Spleen (tissue), 7 donors: ENCODE measurements at regions not wholly inside any gene's neighbourhood (a gene's known extent, or its start where the extent isn't known, plus 50 kb on each side); places are given as distances from the start of the nearest gene placed in this dataset.

Source experiments
- CTCF ChIP-seq, 11 experiments: fragments of 200-600 bp in 7 of 11; fragments of 450-650 bp in 4 of 11; sonication (generic) in 4 of 11; IDR thresholded peaks in 8 of 11; conservative IDR thresholded peaks in 3 of 11; 1 replicate in 7 of 11; 2 replicates in 4 of 11; pipeline versions ENCODE4 v1.4.0 to v1.8.0; 2016 to 2021; ENCODE audit warnings: antibody characterized with exemption in 11 of 11, inconsistent platforms in 4 of 11, mild to moderate bottlenecking in 1 of 11
- POLR2A ChIP-seq, 3 donors: fragments of 450-650 bp; IDR thresholded peaks; one replicate each; pipeline ENCODE4 v1.5.1; 2017; ENCODE audit warnings: antibody characterized with exemption in 3 of 3, mild to moderate bottlenecking in 1 of 3
- donor health status: DM: no; HTN: no; CAD: no; lungs with moderate emphysema.
- donor health status: DM: no; HTN: no; CAD: no.
- donor health status: DM: no; HTN: no; CAD: no.

GRCh38 chr13:72100339-72100738, 233.3 kb upstream of the DACH1 start:
- TF ChIP-seq CTCF (IDR thresholded peaks at IDR 0.05 in 8 of 11, conservative IDR thresholded peaks at IDR 0.05 in 3 of 11), result no peak
- TF ChIP-seq POLR2A (IDR thresholded peaks at IDR 0.05), result no peak
